ENCODE measurements at regions not wholly inside any gene's neighbourhood (a gene's known extent, or its start where the extent isn't known, plus 50 kb on each side); places are given as distances from the start of the nearest gene placed in this dataset.

DNA sequence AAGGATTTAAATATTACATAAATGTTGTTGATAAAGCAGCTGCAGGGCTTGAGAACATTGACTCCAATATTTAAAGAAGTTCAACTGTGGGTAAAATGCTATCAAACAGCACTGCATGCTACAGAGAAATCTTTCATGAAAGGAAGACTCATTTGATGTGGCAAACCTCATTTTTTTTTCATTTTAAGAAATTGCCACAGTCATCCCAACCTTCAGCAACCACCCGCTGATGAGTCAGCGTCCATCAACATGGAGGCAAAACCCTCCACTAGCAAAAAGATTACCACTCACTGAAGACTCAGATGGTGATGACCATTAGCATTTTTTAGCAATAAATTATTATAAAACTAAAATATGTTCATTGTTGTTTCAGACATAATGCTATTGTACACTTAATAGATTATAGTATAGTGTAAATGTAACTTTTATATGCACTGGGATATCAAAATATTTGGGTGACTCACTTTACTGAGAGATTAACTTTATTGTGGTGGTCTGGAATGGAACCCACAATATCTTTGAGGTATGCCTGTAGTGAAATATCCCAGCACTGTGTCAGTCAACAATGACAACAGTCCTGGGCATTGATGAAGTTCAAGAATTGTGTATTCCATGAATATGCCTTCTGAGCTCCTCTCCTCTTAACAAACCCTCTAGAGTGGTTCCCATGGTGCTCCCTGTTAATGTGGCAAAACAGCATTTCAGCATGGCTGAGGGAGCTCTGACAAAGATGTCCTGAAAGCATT lies 52.4 kb upstream of the SOX21 start:
- peak; percentile 4 for DNase-seq (ENCODE audit: low read depth)
- no peak overlapping the region for H3K4me3 ChIP-seq (ENCODE audit: low read depth, low read length)
- TF ChIP-seq MYC (IDR thresholded peaks at IDR 0.05; ENCODE audit: low read depth, low read length) (no peak), MAX (IDR thresholded peaks at IDR 0.05; ENCODE audit: low read depth, low read length) (no peak), POLR2A (IDR thresholded peaks at IDR 0.05; ENCODE audit: extremely low read depth, insufficient read length) (no peak)
- TF ChIP-seq, protein P1, sequence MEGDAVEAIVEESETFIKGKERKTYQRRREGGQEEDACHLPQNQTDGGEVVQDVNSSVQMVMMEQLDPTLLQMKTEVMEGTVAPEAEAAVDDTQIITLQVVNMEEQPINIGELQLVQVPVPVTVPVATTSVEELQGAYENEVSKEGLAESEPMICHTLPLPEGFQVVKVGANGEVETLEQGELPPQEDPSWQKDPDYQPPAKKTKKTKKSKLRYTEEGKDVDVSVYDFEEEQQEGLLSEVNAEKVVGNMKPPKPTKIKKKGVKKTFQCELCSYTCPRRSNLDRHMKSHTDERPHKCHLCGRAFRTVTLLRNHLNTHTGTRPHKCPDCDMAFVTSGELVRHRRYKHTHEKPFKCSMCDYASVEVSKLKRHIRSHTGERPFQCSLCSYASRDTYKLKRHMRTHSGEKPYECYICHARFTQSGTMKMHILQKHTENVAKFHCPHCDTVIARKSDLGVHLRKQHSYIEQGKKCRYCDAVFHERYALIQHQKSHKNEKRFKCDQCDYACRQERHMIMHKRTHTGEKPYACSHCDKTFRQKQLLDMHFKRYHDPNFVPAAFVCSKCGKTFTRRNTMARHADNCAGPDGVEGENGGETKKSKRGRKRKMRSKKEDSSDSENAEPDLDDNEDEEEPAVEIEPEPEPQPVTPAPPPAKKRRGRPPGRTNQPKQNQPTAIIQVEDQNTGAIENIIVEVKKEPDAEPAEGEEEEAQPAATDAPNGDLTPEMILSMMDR (IDR thresholded peaks at IDR 0.05; ENCODE audit: low read depth, low read length) = no peak
